GM18508 (cell line): ENCODE measurements at regions not wholly inside any gene's neighbourhood (a gene's known extent, or its start where the extent isn't known, plus 50 kb on each side); places are given as distances from the start of the nearest gene placed in this dataset.

ENCODE experiments used
- ATAC-seq: cut with Tn5 transposase; IDR thresholded peaks from one replicate; pipeline ENCODE4 v1.9.1; 2021; ENCODE audit warnings: moderate number of reproducible peaks; ENCODE audit not compliant: insufficient read depth, unreplicated experiment

DNA sequence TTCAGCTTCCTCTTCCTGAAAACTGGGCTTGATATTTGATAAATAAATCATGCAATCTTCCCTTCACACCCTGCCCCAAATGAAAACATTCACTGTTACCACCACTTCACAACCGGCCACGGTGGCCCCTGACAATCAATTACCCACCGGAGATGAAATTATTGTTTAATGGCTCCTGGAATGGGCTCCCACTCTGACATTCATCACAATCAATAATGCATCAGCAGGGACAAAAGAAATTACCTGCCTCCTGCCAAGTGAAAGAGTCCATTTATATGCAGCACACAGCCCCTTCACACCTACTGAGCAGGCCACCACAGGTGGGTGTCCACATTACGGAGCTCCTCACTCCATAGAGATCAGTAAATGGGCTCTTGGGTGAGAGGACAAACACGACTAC is 193.5 kb upstream of the SNX19 start:
- no peak for ATAC-seq

DNA sequence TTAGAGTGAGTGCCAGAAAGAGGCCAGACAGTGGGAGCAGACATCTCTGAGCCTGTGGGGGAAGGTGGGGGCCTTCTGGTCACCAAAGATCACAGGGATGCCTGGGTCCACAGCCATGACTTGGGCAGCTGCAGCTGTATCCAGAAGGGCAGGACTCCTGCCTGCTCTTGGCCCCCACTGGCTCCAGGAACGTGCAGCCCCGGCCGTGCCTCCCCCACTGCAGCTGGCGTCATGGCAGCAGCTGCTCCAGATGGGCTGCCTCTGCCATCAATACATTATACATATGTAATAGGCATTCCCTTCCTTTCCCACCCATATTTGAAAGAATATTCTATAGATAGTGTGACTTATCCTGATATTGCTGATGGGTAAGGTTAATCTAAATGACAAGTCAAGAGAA is 195.5 kb upstream of the SNX19 start:
- ATAC-seq, result no peak

DNA sequence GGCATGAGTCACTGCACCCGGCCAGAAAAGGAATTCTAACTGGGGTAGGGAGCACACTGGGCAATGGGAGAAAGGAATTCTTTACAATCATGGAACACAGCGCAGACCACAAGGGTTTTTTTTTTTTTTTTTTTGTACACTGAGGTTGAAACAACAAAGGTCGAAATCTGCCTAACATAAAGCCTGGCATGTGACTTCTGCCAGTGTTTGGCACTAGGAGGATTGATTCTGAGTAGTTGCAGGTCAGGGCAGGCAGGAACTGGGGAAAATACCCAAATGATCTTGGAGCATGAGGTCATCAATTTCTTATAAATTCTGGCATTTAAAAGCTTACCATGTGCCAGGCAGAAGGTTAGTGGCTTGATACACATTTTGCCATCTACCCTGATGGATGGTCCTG is 202.0 kb upstream of the SNX19 start:
- ATAC-seq, result no peak

DNA sequence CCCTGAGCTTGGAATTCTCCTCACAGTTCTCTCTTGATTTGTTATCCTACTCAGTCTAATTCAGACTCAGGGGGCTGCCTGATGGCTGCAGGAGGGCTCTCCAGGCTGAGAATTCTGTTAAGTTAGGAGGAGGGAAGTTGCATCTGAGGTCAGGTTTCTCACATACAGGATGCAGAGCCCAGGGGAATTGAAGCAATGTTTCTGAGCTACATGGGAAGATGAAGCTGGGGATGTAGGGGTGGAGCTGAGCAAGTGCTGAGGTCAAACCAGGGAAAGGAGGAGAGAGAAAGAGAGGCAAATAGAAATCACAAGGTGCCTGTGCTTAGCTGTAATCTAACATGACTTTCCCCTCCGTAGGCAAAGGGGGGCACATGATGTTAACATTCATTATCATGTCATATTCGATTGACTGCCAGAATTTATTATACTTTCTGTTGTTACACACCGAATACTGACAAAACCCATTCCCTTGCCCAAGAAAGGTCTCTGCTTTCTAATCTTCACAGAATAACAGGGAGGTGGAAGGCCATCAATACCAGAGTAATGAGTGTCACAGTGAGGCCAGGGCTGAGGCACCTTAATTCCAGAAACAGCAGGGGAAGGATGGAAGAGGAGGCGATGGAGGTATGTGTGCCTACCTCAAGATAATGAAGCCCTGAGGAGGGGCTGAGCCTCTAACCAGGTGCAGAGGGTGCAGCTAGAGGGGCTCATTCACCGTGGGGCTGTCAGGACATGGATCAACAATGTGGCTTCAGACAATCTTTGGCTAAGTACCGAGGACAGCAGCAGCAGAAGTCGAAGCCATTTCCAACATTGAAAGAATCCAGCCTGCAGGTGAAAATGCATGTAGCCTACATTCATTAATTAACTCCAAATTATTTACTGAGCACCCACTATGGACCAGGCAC is 205.4 kb upstream of the SNX19 start:
- ATAC-seq, result no peak

DNA sequence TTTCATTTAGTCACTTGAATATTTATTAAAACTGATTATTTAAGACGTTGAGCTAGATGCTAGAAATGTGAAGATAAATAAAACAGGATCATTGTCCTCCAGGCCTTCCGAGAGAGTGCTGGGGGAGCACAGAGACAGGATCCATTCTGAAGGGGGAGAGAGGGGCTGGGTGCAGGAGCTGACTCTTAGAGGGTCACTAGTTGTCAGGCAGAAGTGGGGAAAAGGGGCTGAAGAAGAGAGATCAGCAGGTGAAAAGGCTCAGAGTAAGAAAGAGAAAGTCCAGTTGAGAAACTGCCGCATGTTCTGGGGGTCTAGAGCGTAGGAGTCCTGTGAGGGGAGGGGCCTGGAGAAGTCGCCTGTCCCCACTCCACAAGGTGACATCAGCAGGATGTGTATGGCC is 206.2 kb upstream of the SNX19 start:
- ATAC-seq, result no peak

DNA sequence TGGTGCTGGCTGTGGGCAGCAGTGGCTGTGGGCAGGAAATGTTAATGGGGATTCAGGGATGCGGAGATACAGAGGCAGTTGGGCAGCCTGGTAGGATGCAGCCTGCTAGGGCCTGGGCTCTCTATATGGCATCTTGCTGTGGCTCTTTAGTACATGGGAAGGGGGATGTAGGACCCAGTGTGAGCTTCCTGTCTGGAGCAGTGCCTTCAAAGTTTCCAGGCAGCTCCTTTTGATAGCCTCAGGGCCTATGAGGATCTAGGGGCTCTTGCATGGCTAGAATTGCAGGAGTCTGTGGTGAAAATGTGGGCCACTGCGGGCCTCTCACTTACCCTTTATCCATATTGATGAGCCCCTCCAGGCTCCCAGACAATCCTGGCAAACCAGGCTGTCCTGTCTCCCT is 213.2 kb upstream of the SNX19 start:
- no peak for ATAC-seq

DNA sequence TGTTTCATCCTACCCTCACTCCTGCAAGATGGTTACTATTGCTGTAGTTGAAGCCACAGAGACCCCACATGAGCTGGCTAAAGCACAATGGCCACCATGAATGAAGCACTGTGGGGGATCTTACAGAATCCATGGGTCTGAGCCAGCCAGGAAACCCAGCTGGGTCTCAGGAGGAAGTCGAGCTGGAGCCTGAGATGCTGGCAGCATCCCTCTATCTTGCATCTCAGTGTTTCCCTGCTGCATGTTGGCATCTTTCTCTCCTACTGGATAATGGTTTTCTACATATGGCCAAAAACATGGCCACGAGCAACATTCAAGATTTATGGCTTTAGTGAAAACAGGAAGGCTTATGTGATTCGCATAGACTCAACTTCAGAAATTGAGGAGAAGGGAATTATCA is 219.3 kb upstream of the SNX19 start:
- ATAC-seq, result no peak

GRCh38 chr11:131136486-131136885 is 220.2 kb upstream of the SNX19 start:
- ATAC-seq, result no peak

- no peak for ATAC-seq
Measured at GRCh38 chr11:131137046-131137445, 220.8 kb upstream of the SNX19 start.

GRCh38 chr11:131138731-131139130 is 222.5 kb upstream of the SNX19 start:
- ATAC-seq, result no peak

- ATAC-seq, result no peak
Measured at GRCh38 chr11:131145791-131146190, 224.6 kb upstream of the NTM start.

DNA sequence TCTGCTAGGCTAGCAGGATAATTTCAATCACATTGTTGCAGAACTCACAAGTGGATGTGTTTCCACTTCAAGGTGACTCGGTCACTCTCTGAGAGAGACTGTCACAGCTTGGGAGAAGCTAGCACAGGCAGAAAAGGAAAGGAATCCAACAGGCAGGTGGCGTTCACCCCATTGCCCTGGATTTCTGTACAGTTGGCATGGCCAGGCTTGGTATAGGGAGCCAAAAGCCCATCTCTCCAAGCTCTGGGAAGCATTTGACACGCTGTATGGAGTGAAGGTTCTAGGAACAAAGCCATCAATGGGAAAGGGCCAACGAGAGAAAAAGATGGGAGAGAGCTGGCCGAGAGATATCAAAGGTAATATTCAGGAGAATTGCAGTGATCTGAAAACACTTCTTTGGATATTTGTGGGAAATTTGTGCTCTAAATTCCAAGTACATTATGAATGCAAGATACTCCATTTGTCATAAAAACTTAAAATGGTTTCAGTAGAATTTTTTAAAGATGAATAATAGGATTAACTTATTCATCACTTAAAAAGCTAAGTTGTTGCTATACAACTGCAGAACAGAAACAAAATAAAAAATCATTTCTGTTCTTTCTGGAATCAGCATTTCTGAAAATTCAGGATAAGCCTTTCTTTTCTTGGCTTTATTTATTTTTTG is 223.5 kb upstream of the NTM start:
- no peak for ATAC-seq

GRCh38 chr11:131154351-131154750 is 216.1 kb upstream of the NTM start:
- no peak for ATAC-seq

DNA sequence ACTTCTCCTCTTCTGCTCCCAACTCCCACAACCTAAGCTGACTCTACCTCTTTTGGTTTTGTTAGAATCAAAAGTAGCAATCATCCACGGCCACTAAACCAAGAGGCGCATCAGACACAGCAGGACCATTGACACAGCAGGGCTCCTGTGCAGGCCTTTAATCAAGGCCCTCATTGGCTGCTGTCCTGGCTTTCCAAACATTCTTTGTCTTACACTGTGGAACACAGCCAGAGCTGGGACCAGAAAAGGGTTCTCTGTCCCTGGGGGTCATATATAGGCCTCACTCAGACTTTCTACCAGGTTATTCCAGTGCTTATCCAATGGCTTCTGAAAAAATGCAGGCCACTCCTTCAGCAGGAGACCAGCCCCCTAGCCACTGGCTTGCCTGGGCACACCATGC is 212.7 kb upstream of the NTM start:
- no peak for ATAC-seq

DNA sequence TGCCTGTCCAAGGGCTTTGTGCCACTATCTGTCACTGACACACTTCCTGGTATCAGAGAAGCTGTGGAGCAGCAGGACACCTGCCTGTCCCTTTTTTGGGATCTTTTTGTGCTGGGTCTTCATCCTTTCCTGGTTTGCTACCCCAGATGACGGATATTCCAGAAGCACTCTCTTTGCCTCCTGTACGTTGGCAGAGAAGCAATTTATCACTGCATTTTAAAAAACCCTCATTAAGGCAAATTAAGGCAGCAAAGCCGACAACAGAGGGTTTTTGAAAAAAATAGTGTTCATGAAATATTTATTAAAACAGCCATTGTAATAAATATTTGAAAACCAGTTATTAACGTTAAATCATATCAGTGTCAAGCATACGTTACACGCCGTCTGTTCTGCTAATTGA is 209.6 kb upstream of the NTM start:
- ATAC-seq, result no peak

DNA sequence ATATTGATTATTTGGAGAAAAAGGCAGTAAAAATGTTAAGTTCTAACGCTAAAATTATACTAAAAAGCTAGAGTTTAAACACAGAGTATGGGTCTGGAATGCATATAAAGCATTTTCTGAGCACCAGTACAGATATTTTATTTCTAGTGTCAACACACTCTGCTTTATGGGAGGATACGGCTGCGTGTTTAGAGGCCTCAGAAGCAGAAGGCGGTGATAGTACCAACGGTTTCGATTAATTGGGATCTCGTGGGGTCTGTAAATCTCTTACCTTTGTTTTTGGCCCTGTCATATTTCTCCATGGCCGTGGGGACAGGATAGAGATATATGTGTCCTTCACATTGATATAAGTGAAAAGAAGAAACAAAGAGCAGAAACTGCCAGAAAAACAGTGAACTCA is 206.8 kb upstream of the NTM start:
- ATAC-seq, result no peak

- no peak for ATAC-seq
Measured at GRCh38 chr11:131165036-131165435, 205.4 kb upstream of the NTM start.

DNA sequence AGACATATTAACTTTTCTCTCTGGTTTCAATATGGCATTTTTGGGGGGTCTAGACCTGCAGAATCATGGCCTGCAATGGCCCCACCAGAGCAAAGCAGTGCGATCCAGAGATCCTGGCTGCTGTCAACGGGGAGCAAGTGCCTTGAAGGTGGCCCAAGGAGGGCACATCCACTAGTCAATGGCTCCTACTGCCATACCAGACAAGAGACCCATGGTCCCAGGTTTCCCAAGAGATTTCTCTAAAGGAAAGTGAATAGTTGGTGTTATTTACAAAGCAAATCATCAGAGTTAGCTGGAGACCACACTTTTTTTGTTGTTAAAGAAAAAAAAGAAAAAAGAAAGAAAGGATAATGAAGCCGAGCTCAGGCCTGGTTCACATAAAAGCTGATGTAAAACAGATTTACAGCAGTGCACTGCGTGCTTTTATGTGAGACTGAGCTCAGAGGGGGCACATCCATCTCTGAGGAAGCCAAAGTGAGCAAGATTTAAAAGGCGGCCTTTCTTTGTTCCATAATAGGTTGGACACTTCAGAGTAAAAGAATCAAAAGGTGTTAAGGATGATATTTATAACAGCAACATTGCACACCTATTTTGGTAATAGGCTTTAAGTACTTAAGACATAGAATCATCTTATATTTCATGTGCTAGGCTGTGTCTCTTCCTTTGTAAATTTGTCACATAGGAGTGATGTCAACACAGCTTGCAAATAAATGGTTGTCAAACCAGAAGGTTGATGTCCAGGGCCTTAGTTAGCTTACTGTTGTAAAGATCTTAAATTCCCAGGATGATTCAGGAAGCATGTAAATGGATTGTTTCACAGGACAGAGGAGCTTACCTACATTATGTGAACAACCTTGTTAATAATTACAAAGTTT is 201.3 kb upstream of the NTM start:
- no peak for ATAC-seq

DNA sequence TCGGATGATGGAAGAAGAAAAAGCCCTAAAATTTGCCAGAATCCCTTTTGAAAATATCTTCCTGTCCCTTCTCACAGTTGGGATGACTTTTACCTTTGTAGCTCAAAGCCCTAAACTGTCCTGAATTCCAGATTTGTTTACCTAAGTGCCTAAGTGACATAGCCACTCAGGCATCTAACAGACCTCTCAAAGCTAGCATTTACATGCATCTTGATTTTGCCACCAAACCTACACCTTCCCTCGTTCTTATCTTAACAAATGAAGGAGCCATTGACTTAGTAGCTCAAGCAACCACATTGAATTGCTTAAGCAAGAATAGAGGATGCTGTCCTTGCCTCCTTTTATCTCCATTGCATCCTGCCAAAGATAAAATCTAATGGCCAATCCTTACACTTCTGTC is 198.4 kb upstream of the NTM start:
- ATAC-seq, result no peak

DNA sequence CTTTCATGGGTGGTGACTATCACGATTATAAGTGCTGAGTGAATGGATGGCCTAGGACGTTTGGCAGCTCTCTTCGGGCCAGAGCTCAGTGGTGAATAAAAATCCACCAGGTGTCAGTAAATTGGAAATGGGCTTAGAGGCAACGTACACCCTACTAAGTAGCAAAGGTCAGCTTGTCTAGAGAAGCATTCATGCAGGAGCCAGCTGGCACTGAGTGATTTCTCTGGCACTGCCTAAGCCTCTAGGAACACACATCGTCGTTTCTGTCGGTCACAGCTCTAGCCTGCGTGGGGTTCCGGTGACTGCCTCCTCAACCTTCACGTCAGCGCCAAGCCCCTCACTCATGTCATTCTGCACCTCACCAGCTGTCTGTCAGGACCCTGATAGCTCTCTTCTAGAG is 192.4 kb upstream of the NTM start:
- ATAC-seq, result no peak

DNA sequence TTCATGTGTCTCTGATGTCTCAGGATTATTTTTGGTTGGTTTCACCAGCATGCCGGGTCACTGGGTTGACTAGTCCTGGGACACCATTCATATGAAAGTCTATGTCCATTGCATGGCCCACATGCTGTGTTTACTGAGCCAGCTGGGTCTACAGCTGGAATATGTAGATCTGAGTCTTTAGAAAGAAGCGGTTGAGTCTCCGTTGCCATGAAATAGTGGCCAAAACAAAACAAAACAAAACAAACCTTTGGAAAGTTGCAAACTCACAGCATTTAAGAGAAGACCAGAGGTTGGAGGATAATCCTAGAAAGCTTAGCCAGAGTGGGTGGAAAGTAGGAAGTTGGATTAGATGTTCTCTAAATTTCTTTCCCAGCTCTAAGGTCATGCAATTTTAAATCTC is 191.8 kb upstream of the NTM start:
- no peak for ATAC-seq
